ENCODE measurements at regions not wholly inside any gene's neighbourhood (a gene's known extent, or its start where the extent isn't known, plus 50 kb on each side); places are given as distances from the start of the nearest gene placed in this dataset.

GRCh38 chr10:62457196-62457595 lies 83.0 kb downstream of the ZNF365 start:
- no peak overlapping the region for H3K9ac ChIP-seq (ENCODE audit: extremely low read depth, insufficient read length, low read length)
- no peak overlapping the region for H4K91ac ChIP-seq (ENCODE audit: insufficient read length, low read depth, low read length)
- H2BK15ac ChIP-seq (ENCODE audit: low read depth, low read length), result no peak overlapping the region
- no peak overlapping the region for H3K14ac ChIP-seq (ENCODE audit: insufficient read depth, low read length)
- no peak overlapping the region for H3K4me2 ChIP-seq (ENCODE audit: insufficient read depth, insufficient read length, low read length)
- no peaks in the 10 kb centered on the region for H3K79me2 ChIP-seq (ENCODE audit: insufficient read depth, low read length)
- no CpG with 5 or more reads among the region's 2 CpGs for WGBS (ENCODE audit: extremely low coverage, insufficient read length, low lambda C conversion rate)
- no peaks in the 10 kb centered on the region for H3K4me1 ChIP-seq (ENCODE audit: insufficient read depth, low read length)
- peaks cover 0 to 4% of the 10 kb centered on the region in 2 experiments; a peak in 1 of 4 replicates for H3K4me1 Mint-ChIP-seq
- no peaks in the 10 kb centered on the region for H3K36me3 Mint-ChIP-seq (ENCODE audit: insufficient read depth in 1 of 3, low read depth in 3 of 3)
- H3T11ph ChIP-seq (ENCODE audit: low read length), result no peak overlapping the region
- no peak overlapping the region for H3K27ac Mint-ChIP-seq
- H3K4me3 Mint-ChIP-seq, result no peak overlapping the region
- H2AK5ac ChIP-seq (ENCODE audit: insufficient read length, low read length), result no peak overlapping the region
- no peaks in the 10 kb centered on the region for H3K79me1 ChIP-seq (ENCODE audit: insufficient read depth, low read depth, low read length, poor library complexity, severe bottlenecking)
- no peak overlapping the region for H2AFZ ChIP-seq (ENCODE audit: low read length)
- H2BK5ac ChIP-seq (ENCODE audit: insufficient read length, low read length), result no peak overlapping the region
- H3K27ac ChIP-seq (ENCODE audit: insufficient read length, low read depth, low read length), result no peak overlapping the region
- H3K4ac ChIP-seq (ENCODE audit: low read depth, low read length), result no peak overlapping the region
- peaks cover 0 to 4% of the 10 kb centered on the region in 2 experiments; a peak in 2 of 5 replicates for H3K9me3 Mint-ChIP-seq
- no peak overlapping the region for H2BK20ac ChIP-seq (ENCODE audit: low read depth, low read length, poor library complexity, severe bottlenecking)
- no peak overlapping the region for H2BK12ac ChIP-seq (ENCODE audit: insufficient read length, low read depth, low read length)
- no peak overlapping the region for H2BK120ac ChIP-seq (ENCODE audit: low read depth, low read length, poor library complexity, severe bottlenecking)
- peaks cover 1% of the 10 kb centered on the region; the same call in 1 of the 2 replicates for H3K27me3 Mint-ChIP-seq (ENCODE audit: low read depth)
- H4K5ac ChIP-seq (ENCODE audit: insufficient read length, low read depth, low read length), result no peak overlapping the region
- TF ChIP-seq CTCF (conservative IDR thresholded peaks at IDR 0.05), result no peak
- DNase-seq, result no peak
- no peaks in the 10 kb centered on the region for H3K9me3 ChIP-seq (ENCODE audit: control insufficient read depth, low read depth, low read length)
- no peaks in the 10 kb centered on the region for H3K23me2 ChIP-seq (ENCODE audit: insufficient read length, low read depth, low read length, poor library complexity, severe bottlenecking)
- H3K27me3 ChIP-seq (ENCODE audit: insufficient read depth, low read length), result no peaks in the 10 kb centered on the region
- no peak overlapping the region for H3K23ac ChIP-seq (ENCODE audit: insufficient read length, low read depth, low read length)
- no peak overlapping the region for H3K56ac ChIP-seq (ENCODE audit: insufficient read length, low read depth, low read length)
- H3K18ac ChIP-seq (ENCODE audit: insufficient read length, low read depth, low read length), result no peak overlapping the region
- H4K8ac ChIP-seq (replicated peaks; ENCODE audit: insufficient read length, low read depth, low read length), result no peak overlapping the region
- no peaks in the 10 kb centered on the region for H4K20me1 ChIP-seq (ENCODE audit: control insufficient read depth, insufficient read depth, insufficient read length)

All from H9 (cell line).